HFF-Myc (cell line): ENCODE measurements at regions not wholly inside any gene's neighbourhood (a gene's known extent, or its start where the extent isn't known, plus 50 kb on each side); places are given as distances from the start of the nearest gene placed in this dataset.

ENCODE experiments used
- DNase-seq: peaks from one replicate; pipeline ENCODE4 v3.0.0-alpha.2; 2011; ENCODE audit warnings: low read depth; ENCODE audit errors: extremely low read depth
- H3K4me3 ChIP-seq: replicated peaks from 2 replicates; pipeline ENCODE4 v1.5.1; 2011; ENCODE audit warnings: low read depth, mild to moderate bottlenecking, control low read depth, low read length
- CTCF ChIP-seq: IDR thresholded peaks from 2 replicates; pipeline ENCODE4 v1.5.1; 2012; ENCODE audit warnings: mild to moderate bottlenecking, low read depth, low read length, control low read depth; ENCODE audit errors: missing control alignments

- no peak for DNase-seq
- no peak overlapping the region for H3K4me3 ChIP-seq
- TF ChIP-seq CTCF = no peak
Measured at GRCh38 chr5:30548580-30549305, 644.7 kb upstream of the CDH6 start.

GRCh38 chr5:30540150-30540549 lies 653.3 kb upstream of the CDH6 start:
- no peak for DNase-seq
- H3K4me3 ChIP-seq = no peak overlapping the region
- TF ChIP-seq CTCF = no peak

- no peak for DNase-seq
- H3K4me3 ChIP-seq = no peak overlapping the region
- no peak for TF ChIP-seq CTCF
Measured at GRCh38 chr5:30539004-30539634, 654.4 kb upstream of the CDH6 start.

GRCh38 chr5:30525353-30525752 lies 668.1 kb upstream of the CDH6 start:
- no peak for DNase-seq
- H3K4me3 ChIP-seq = no peak overlapping the region
- no peak for TF ChIP-seq CTCF

- no peak for DNase-seq
- TF ChIP-seq CTCF = no peak
- H3K4me3 ChIP-seq = no peak overlapping the region
Measured at GRCh38 chr5:30524428-30524827, 669.1 kb upstream of the CDH6 start.

- H3K4me3 ChIP-seq = no peak overlapping the region
- TF ChIP-seq CTCF = no peak
- DNase-seq = no peak
Measured at GRCh38 chr5:30523061-30523460, 670.4 kb upstream of the CDH6 start.
